NT2/D1 (cell line): ENCODE measurements at regions not wholly inside any gene's neighbourhood (a gene's known extent, or its start where the extent isn't known, plus 50 kb on each side); places are given as distances from the start of the nearest gene placed in this dataset.

ENCODE experiments used
- SUZ12 ChIP-seq: IDR thresholded peaks from 2 replicates; pipeline ENCODE4 v1.6.1; 2011; ENCODE audit not compliant: insufficient read length, insufficient read depth; ENCODE audit errors: extremely low read depth
- YY1 ChIP-seq: IDR thresholded peaks from 2 replicates; pipeline ENCODE4 v1.6.1; 2011; ENCODE audit not compliant: insufficient read length, insufficient read depth
- ZNF274 ChIP-seq: IDR thresholded peaks from 2 replicates; pipeline ENCODE4 v1.6.1; 2011; ENCODE audit warnings: mild to moderate bottlenecking, low read depth, low read length

- TF ChIP-seq ZNF274, result no peak
- TF ChIP-seq YY1, result no peak
- TF ChIP-seq SUZ12, result no peak
Measured at GRCh38 chrX:28273736-28274135, 292.5 kb upstream of the DCAF8L1 start.
